HG02610 (cell line): ENCODE measurements at regions not wholly inside any gene's neighbourhood (a gene's known extent, or its start where the extent isn't known, plus 50 kb on each side); places are given as distances from the start of the nearest gene placed in this dataset.

Source experiments
- ATAC-seq: cut with Tn5 transposase; IDR thresholded peaks from one replicate; pipeline ENCODE4 v1.9.1; 2021; ENCODE audit warnings: mild to moderate bottlenecking, moderate library complexity; ENCODE audit not compliant: unreplicated experiment

- ATAC-seq: no peak
These were observed 469.8 kb downstream of the BMP2 start for GRCh38 chr20:7237251-7237650.

GRCh38 chr20:7240490-7240889, 473.0 kb downstream of the BMP2 start:
- ATAC-seq: no peak

- no peak for ATAC-seq
These were observed 481.1 kb downstream of the BMP2 start for GRCh38 chr20:7248281-7249201.

- ATAC-seq: no peak
These were observed 482.9 kb downstream of the BMP2 start for GRCh38 chr20:7250337-7250736.

- no peak for ATAC-seq
These were observed 489.6 kb downstream of the BMP2 start for GRCh38 chr20:7257099-7257498.

GRCh38 chr20:7257692-7258466, 490.4 kb downstream of the BMP2 start:
- ATAC-seq: no peak

- no peak for ATAC-seq
These were observed 495.3 kb downstream of the BMP2 start for GRCh38 chr20:7262803-7263202.

- ATAC-seq: no peak
These were observed 496.7 kb downstream of the BMP2 start for GRCh38 chr20:7264137-7264536.

GRCh38 chr20:7269452-7269851, 502.0 kb downstream of the BMP2 start:
- ATAC-seq: no peak

- ATAC-seq: no peak
These were observed 505.0 kb downstream of the BMP2 start for GRCh38 chr20:7272512-7272911.

- ATAC-seq: no peak
These were observed 507.4 kb downstream of the BMP2 start for GRCh38 chr20:7274870-7275269.

GRCh38 chr20:7275645-7276237, 508.3 kb downstream of the BMP2 start:
- ATAC-seq: no peak

GRCh38 chr20:7285918-7286556, 518.6 kb downstream of the BMP2 start:
- ATAC-seq: peak; percentile 78

- ATAC-seq: no peak
These were observed 523.9 kb downstream of the BMP2 start for GRCh38 chr20:7291323-7291943.

- ATAC-seq: no peak
These were observed 524.5 kb downstream of the BMP2 start for GRCh38 chr20:7291946-7292345.

GRCh38 chr20:7294816-7295360, 527.4 kb downstream of the BMP2 start:
- no peak for ATAC-seq

- no peak for ATAC-seq
These were observed 534.3 kb downstream of the BMP2 start for GRCh38 chr20:7301807-7302206.

GRCh38 chr20:7302250-7302649, 534.8 kb downstream of the BMP2 start:
- ATAC-seq: no peak

- ATAC-seq: no peak
These were observed 538.5 kb downstream of the BMP2 start for GRCh38 chr20:7305976-7306375.

- ATAC-seq: no peak
These were observed 540.7 kb downstream of the BMP2 start for GRCh38 chr20:7308163-7308562.
